GM12891 (cell line): ENCODE measurements at regions not wholly inside any gene's neighbourhood (a gene's known extent, or its start where the extent isn't known, plus 50 kb on each side); places are given as distances from the start of the nearest gene placed in this dataset.

Experiments used
- PAX5 ChIP-seq: IDR thresholded peaks from 2 replicates; pipeline ENCODE4 v1.6.1; 2011; ENCODE audit warnings: low read length, moderate library complexity, mild to moderate bottlenecking; ENCODE audit not compliant: insufficient read depth, severe bottlenecking
- POLR2A ChIP-seq: IDR thresholded peaks from 2 replicates; pipeline ENCODE4 v1.6.1; 2011; ENCODE audit warnings: low read depth, low read length, control low read depth
- POLR2AphosphoS5 ChIP-seq: IDR thresholded peaks from 2 replicates; pipeline ENCODE4 v1.6.1; 2011; ENCODE audit warnings: low read depth, low read length, control low read depth
- POU2F2 ChIP-seq: IDR thresholded peaks from 2 replicates; pipeline ENCODE4 v1.6.1; 2011; ENCODE audit warnings: low read depth, mild to moderate bottlenecking, control low read depth, low read length, moderate library complexity
- SPI1 ChIP-seq: IDR thresholded peaks from 2 replicates; pipeline ENCODE4 v1.6.1; 2011; ENCODE audit warnings: low read depth, low read length, control low read depth
- TAF1 ChIP-seq: IDR thresholded peaks from 2 replicates; pipeline ENCODE4 v1.6.1; 2011; ENCODE audit warnings: low read depth, low read length, control low read depth

GRCh38 chr7:39847227-39847626, 102.8 kb upstream of the CDK13 start:
- no peak for TF ChIP-seq POLR2A
- no peak for TF ChIP-seq POLR2AphosphoS5
- no peak for TF ChIP-seq TAF1
- TF ChIP-seq PAX5: no peak
- no peak for TF ChIP-seq SPI1
- TF ChIP-seq POU2F2: no peak
